Lung (tissue), 11 donors: ENCODE measurements at regions not wholly inside any gene's neighbourhood (a gene's known extent, or its start where the extent isn't known, plus 50 kb on each side); places are given as distances from the start of the nearest gene placed in this dataset.
"Not testable (repeated sequence)": the region's sequence is repeated elsewhere in the genome, so short reads cannot be mapped to it uniquely, and the experiment has no call there.

Experiments
- ATAC-seq: fragments of 200-7000 bp; cut with Tn5 transposase; one replicate; pipeline ENCODE4 v1.9.1; 2020; ENCODE audit warnings: moderate number of reproducible peaks; ENCODE audit not compliant: insufficient read depth, low FRiP score
- DNase-seq, 3 donors: peaks; one replicate each; pipeline ENCODE4 v3.0.0-alpha.2; 2013 to 2017
- H3K27ac ChIP-seq, 2 donors: one replicate each; pipeline ENCODE4 v1.5.1; 2013; ENCODE audit warnings: mild to moderate bottlenecking in 2 of 2, moderate library complexity in 2 of 2, control low read depth in 1 of 2, inconsistent platforms in 1 of 2, low read depth in 1 of 2, low read length in 1 of 2
- H3K27me3 ChIP-seq, 3 donors: one replicate each; pipeline ENCODE4 v1.5.1; 2013; ENCODE audit warnings: low read length in 2 of 3; ENCODE audit not compliant: control insufficient read depth in 3 of 3, insufficient read depth in 3 of 3
- H3K36me3 ChIP-seq, 4 donors: one replicate each; pipeline ENCODE4 v1.5.1; 2013; ENCODE audit warnings: low read length in 4 of 4, mild to moderate bottlenecking in 1 of 4, moderate library complexity in 1 of 4; ENCODE audit not compliant: control insufficient read depth in 4 of 4, insufficient read depth in 4 of 4
- H3K4me1 ChIP-seq, 5 donors: one replicate each; pipeline ENCODE4 v1.5.1; 2013; ENCODE audit warnings: low read length in 5 of 5, mild to moderate bottlenecking in 2 of 5, moderate library complexity in 1 of 5; ENCODE audit not compliant: control insufficient read depth in 5 of 5, insufficient read depth in 5 of 5
- H3K4me3 ChIP-seq: one replicate; pipeline ENCODE4 v1.5.1; 2013; ENCODE audit warnings: mild to moderate bottlenecking, control low read depth, moderate library complexity
- H3K9ac ChIP-seq, 2 donors: one replicate each; pipeline ENCODE4 v1.5.1; 2013; ENCODE audit warnings: low read length in 2 of 2, control low read depth in 1 of 2; ENCODE audit not compliant: insufficient read depth in 1 of 2
- H3K9me3 ChIP-seq, 4 donors: one replicate each; pipeline ENCODE4 v1.5.1; 2013; ENCODE audit warnings: low read length in 3 of 4, mild to moderate bottlenecking in 1 of 4, moderate library complexity in 1 of 4; ENCODE audit not compliant: control insufficient read depth in 4 of 4, insufficient read depth in 3 of 4
- whole genome bisulfite sequencing, 2 donors: extraction: QIAGEN DNeasy Blood & Tissue Kit; methylation state at CpG; one replicate each; pipeline ENCODE4 v1.1.7; 2013; 5-methylcytosine and 5-hydroxymethylcytosine counted together
- TF ChIP-seq, protein P1 (sequence below): IDR thresholded peaks from 2 replicates; pipeline ENCODE4 v1.5.1; 2012; ENCODE audit warnings: mild to moderate bottlenecking; ENCODE audit errors: control extremely low read depth, extremely low read depth
- donor health status: control.
- donor health status: control.
- donor health status: Bipolar disorder and iron deficiency.
- donor health status: healthy.
- donor health status: DM: yes; HTN: yes; CAD: no.

DNA sequence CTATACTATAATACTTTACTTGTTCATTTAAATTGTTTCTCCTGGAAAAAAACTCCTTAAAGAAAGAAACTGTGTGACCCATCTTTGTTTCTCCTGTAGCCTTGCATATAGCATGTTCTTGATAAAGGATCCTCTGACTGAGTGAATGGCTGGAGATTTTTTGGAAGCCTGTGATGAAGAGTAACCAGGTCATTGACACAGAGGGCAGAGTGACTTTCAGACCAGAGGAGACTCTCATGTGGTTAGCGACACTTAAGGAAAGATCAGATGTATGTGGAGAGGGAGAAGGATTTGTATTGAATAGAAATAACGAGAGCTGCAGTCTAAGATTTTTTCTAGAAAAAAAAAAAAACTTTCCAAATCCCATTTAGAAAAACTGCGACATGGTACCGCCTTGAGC, 85.5 kb downstream of the TRIM43 start:
- Histone ChIP-seq H3K4me3 (no peak overlapping the region), H3K9ac (no peak overlapping the region), H3K9me3 (no peaks in the 10 kb centered on the region), H3K36me3 (no peaks in the 10 kb centered on the region), H3K27me3 (no peaks in the 10 kb centered on the region), H3K4me1 (peaks cover 0 to 16% (median 3%) of the 10 kb centered on the region in 5 donors), H3K27ac (no peak overlapping the region)
- WGBS, 2 donors = 94 to 98% methylated on average over 4 of the region's 4 CpGs
- no peak for DNase-seq
- TF ChIP-seq, protein P1, sequence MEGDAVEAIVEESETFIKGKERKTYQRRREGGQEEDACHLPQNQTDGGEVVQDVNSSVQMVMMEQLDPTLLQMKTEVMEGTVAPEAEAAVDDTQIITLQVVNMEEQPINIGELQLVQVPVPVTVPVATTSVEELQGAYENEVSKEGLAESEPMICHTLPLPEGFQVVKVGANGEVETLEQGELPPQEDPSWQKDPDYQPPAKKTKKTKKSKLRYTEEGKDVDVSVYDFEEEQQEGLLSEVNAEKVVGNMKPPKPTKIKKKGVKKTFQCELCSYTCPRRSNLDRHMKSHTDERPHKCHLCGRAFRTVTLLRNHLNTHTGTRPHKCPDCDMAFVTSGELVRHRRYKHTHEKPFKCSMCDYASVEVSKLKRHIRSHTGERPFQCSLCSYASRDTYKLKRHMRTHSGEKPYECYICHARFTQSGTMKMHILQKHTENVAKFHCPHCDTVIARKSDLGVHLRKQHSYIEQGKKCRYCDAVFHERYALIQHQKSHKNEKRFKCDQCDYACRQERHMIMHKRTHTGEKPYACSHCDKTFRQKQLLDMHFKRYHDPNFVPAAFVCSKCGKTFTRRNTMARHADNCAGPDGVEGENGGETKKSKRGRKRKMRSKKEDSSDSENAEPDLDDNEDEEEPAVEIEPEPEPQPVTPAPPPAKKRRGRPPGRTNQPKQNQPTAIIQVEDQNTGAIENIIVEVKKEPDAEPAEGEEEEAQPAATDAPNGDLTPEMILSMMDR = no peak
- ATAC-seq = no peak

DNA sequence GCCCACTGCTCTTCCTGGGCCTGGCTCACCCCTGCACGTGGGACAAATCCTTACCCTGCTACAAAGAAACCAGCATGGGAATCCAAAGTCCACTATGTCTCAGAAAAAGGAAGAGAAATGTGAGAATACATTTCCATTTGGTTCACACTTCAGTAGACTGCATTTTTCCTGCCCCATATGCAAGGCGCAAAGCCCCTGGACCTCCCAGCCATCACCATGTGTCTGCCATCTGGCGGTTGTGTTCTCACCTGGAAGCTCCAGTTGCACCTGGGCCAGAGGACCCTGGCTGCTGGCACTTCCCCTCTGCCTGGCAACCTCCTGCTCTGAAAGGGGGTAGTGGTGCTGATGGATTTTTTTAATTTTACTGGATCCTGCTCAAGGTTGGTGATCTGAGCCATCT, 86.0 kb downstream of the TRIM43 start:
- 90 to 94% methylated on average over 3 of the region's 3 CpGs for WGBS, 2 donors
- ATAC-seq, H3K27me3 ChIP-seq: not testable (repeated sequence)

DNA sequence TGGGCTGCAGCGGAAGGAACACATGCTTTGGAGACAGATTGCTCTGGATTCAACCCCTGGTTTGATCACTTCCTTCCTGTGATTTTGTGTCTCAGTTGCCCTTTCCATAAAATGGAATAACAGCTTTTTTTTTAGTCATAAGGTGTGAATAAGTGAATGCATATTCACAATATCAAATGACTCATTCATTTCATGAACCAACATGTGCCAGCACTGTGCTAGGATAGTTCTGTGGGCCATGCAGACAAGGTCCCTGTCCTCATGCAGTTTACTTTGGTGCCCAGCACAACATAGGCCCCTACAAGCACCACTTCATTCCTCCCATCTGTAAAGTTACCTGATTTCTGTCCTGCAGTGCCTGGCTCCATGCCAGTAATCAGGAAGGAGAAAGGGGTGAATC, 89.4 kb downstream of the TRIM43 start:
- peaks cover 0 to 24% (median 7%) of the 10 kb centered on the region in 5 donors for H3K4me1 ChIP-seq
- H3K36me3 ChIP-seq, H3K27ac ChIP-seq, ATAC-seq, H3K27me3 ChIP-seq, H3K9ac ChIP-seq, DNase-seq, H3K4me3 ChIP-seq, H3K9me3 ChIP-seq: not testable (repeated sequence)
- 88 to 100% methylated on average over 1 of the region's 1 CpG for WGBS, 2 donors

More for the DNA sequence above, 86.0 kb downstream of the TRIM43 start:
- not testable (repeated sequence) for H3K9ac ChIP-seq, DNase-seq, H3K4me3 ChIP-seq, H3K27ac ChIP-seq, H3K9me3 ChIP-seq, H3K36me3 ChIP-seq
- peaks cover 0 to 13% (median 3%) of the 10 kb centered on the region in 5 donors for H3K4me1 ChIP-seq

DNA sequence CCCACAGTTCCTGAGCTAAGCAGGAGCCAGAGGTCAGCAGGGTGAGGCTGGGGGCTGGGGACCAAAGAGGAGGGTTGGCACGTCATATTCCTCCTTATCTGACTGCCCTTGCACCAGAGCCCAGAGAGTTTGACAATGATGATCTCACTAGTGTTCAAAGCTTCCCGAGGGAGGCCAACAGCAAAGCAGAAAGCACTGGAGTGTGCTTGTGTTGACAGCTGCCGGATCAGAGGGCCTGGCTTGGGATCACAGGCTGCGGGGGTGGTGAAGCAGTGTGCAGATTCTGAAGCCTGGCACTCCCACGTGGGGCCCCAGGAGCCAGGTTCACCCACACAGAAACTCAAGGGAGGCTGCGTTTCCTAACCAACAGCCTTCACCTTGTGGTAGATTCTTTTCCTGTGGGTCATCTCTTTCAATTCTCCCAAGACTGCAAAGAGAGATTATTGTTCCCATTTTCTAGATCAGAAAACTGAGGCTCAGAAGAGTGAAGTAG, 89.8 kb downstream of the TRIM43 start:
- not testable (repeated sequence) for H3K36me3 ChIP-seq, H3K4me3 ChIP-seq, H3K27me3 ChIP-seq, H3K27ac ChIP-seq, H3K9ac ChIP-seq, H3K9me3 ChIP-seq
- peaks cover 0 to 27% (median 9%) of the 10 kb centered on the region in 5 donors for H3K4me1 ChIP-seq
- ATAC-seq (peak; percentile 45), DNase-seq (peak in 1 of 3 donors; percentile 17)
- 43 to 58% methylated on average over 6 of the region's 6 CpGs for WGBS, 2 donors

DNA sequence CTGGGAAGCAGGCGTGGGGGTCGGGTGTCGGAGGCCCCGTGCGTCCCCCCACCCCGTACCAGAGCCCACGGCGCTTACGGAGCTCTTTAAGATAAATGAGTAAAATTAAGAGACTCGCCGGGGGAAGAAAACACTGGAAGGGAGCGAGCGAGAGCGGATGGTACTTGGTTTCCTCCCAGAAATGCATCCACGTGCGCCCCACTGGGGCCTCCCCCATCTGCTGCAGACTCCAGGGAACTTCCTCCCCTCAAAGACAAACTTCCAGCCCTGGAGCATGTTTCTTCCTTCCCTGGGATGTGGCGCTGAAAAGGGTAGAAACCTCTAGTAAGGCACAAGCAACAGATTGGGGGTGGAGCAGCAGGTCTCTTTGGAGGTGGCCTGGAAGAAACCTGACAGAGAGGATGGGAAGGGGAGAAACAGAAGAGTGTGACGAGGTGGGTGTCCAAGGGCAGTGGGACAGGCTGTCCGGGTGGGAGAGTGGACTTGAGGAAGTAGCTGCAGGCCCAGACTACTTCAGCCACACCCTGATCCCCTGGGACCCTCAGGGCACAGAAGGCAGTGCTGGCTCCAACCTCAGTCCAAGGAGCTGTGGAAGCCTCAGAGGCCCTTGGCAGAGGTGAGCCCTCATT, 91.2 kb downstream of the TRIM43 start:
- peak overlapping the region; percentile 17 to 83 for H3K27ac ChIP-seq
- peak; percentile 5 for ATAC-seq
- WGBS, 2 donors = 6 to 7% methylated on average over 19 of the region's 19 CpGs
- H3K36me3 ChIP-seq, H3K27me3 ChIP-seq, H3K9ac ChIP-seq, DNase-seq, H3K9me3 ChIP-seq: not testable (repeated sequence)
- H3K4me1 ChIP-seq = peaks cover 0 to 34% (median 14%) of the 10 kb centered on the region in 5 donors
- peak overlapping the region; percentile 32 for H3K4me3 ChIP-seq
